NOMO-1 treated with DMSO at 0.1 percent for 48 hours (cell line): ENCODE measurements at regions not wholly inside any gene's neighbourhood (a gene's known extent, or its start where the extent isn't known, plus 50 kb on each side); places are given as distances from the start of the nearest gene placed in this dataset.

ENCODE experiments used
- DNase-seq: peaks from one replicate; lab custom pipeline; 2025; ENCODE audit not compliant: unreplicated experiment; lab: John Stamatoyannopoulos, UW

DNA sequence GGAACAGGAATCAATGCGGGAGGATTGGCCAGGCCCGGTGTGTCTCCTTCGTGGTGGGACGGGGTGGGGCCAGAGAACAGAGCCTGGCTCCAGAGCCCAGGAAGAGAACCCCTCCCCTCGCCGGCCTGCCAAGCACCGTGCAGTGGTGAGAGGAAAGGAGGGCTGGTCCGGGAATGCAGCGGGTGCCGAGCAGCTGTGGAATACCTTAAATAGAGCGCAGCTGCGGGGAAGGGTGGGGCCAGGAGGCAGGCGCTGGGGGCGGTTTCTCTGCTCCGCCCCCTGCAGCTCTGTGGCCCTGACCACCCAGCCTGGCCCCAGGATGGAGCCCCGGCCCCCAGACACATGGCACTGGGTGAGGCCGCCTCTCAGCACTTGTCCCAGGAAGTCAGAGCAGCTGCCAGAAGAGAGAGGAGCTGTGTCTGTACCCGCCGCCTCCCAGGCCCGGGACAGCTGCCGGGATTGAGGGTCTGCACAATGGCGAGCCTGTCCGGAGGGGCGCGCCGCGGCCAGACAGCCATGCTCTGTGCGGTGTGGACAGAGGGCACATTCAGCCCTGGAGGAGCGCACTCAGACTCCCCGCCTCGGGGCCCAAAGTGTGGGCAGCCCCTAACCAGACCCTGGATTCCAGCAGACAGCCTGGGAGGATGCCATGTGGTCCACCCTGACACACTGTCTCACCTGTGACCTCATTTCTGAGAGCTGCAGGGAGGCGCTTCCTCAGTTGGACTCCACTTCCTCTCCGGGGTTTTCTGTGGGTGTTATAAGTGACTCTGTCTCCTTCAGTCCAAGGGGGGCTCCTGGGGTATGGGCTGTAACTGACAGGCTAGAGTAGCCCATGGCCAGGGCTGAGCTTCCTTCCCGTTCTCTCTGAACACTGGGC is 268.8 kb downstream of the SEC14L1 start:
- no peak for DNase-seq

- no peak for DNase-seq
Observed at GRCh38 chr17:77410470-77410869, 269.7 kb downstream of the SEC14L1 start.

GRCh38 chr17:77414811-77415400 is 274.1 kb downstream of the SEC14L1 start:
- no peak for DNase-seq

DNA sequence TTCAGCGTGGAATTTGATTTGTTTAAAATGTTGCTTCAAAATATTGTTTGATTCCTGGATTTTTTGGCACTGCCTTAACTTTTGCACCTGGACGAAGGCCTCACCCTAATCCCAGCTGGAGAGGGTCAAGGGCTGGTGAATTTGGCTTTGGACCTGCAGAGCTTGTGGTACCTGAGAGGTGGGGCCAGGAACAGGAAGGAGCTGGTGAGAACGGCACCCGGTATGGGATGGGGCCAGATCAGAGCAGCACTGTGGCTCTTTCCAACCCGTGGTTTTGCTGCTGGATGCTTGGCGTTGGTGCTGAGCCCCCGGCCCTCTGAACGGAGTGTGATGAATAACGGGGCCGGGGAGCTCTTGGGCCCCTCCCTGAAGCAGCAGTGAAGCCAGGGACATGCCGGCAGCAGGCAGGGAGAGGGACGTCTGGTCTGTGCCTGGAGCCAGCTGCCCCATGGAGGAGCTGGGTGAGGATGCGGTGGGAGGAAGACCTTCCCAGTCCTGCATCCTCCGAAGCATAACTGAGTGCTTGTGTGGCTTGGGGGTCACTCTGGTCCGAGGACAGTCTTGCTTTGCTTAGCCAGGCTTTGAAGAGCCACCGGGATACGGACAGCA is 275.4 kb downstream of the SEC14L1 start:
- DNase-seq, result no peak

- no peak for DNase-seq
Observed at GRCh38 chr17:77417575-77417974, 276.8 kb downstream of the SEC14L1 start.

GRCh38 chr17:77418609-77419008 is 277.8 kb downstream of the SEC14L1 start:
- no peak for DNase-seq

DNA sequence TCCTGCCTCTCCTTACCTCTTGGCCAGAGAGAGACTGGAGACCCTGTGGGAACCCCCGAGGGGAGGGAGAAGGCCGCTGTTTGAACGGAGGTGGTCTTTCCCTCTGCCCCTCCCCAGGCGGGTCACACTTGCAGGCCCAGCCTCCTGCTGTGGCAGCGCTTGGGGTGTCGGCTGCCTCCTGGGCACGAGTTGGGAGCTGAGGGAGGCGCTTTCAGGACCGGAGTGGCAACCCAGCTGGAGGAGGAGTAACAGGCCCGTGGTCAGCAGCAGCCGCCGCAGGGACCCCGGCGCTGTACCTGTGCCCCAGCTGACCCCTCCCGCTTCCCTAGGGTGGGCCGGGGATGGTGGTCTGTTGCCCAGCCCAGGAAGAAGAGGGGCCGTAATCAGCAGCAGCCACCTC is 278.3 kb downstream of the SEC14L1 start:
- DNase-seq, result no peak

DNA sequence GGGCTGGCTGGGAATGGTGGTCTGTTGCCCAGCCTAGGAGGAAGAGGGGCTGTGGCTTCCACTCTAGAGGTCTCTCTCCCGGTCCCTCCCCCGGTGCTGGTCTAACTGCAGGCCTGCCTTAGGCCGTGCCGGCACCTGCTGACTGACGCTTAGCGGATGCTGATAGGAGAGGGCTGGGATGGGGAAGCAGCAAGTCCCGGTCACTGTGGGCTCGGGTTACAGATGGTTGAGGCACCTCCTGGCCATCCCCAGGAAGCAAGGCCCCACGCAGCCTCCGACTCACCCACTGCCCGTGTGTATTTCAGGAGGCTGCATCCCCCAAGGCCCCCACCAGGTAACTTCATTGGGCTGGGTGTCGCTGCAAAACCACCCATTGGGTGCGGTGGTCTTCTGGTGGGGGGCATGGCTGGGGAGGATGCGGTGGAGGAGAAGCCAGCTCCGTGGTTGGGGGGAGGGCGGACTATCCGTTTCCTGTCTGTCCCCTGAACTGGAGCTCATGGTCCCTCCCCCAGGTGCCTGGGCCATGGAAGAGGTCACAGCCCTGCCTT is 278.9 kb downstream of the SEC14L1 start:
- DNase-seq, result no peak

GRCh38 chr17:77420095-77420803 is 279.5 kb downstream of the SEC14L1 start:
- no peak for DNase-seq

GRCh38 chr17:77420804-77421629 is 280.2 kb downstream of the SEC14L1 start:
- no peak for DNase-seq

- no peak for DNase-seq
Observed at GRCh38 chr17:77421630-77421972, 280.8 kb downstream of the SEC14L1 start.

- no peak for DNase-seq
Observed at GRCh38 chr17:77422104-77422747, 281.5 kb downstream of the SEC14L1 start.

GRCh38 chr17:77422748-77423113 is 282.0 kb downstream of the SEC14L1 start:
- no peak for DNase-seq

GRCh38 chr17:77423589-77424451 is 283.1 kb downstream of the SEC14L1 start:
- DNase-seq, result no peak

- DNase-seq, result no peak
Observed at GRCh38 chr17:77424585-77425344, 284.0 kb downstream of the SEC14L1 start.

- no peak for DNase-seq
Observed at GRCh38 chr17:77425348-77425747, 284.6 kb downstream of the SEC14L1 start.

DNA sequence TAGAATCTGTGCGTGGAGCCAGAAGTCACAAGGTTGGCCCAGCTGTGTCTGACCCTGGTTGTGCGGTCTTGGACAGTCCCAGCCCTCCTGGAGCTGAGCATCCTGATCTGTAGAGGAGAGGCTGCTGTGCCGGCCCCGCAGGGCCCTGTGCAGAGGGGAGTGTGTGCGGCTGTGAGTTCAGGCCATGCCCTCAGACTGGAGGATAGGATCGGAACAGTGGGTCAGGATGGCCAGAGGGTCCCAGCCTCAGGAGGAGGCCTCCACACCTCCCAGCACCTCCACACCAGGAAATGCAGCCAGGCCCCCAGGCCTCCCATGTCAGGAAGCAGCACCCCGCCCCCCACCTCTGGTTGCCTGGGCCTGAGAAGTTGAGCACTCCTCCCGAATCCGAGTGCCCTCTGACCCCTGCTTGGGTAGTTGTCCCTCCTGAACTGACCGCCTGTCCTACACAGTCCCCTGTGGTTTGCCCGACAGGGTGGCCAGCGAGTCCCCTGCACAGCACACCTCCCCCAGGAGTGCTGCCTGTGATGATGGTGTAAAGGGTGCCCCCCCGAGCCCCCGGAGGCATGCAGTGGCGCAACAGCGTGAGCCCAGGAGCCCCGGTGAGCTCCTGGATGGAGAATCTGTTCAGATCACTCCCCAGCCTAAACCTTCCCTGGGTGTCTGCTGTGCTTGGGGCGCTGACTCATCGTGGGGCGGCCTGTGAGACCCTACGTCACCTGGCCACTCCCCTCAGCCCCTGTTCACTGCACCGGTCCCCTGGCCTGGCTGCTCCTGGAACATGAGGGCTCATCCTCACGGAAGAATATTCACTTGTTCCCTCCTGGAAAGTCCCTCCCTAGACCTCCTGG is 285.2 kb downstream of the SEC14L1 start:
- no peak for DNase-seq
